Head of caudate nucleus (tissue), 42 donors: ENCODE measurements at regions not wholly inside any gene's neighbourhood (a gene's known extent, or its start where the extent isn't known, plus 50 kb on each side); places are given as distances from the start of the nearest gene placed in this dataset.
A peak's percentile ranks its signal among the peaks of the same experiment; 100 is the strongest.

Experiments used
- DNase-seq, 42 donors: peaks; one replicate each; pipeline versions ENCODE4 v3.0.0 to v3.0.0-alpha.2; 2020 to 2021; ENCODE audit warnings: mixed read lengths in 7 of 42
- intact Hi-C: fragments of 100-400 bp; cut with DNase I; formaldehyde crosslinking; loops from one replicate; pipeline ENCODE4 v1.15.0; 2022

DNA sequence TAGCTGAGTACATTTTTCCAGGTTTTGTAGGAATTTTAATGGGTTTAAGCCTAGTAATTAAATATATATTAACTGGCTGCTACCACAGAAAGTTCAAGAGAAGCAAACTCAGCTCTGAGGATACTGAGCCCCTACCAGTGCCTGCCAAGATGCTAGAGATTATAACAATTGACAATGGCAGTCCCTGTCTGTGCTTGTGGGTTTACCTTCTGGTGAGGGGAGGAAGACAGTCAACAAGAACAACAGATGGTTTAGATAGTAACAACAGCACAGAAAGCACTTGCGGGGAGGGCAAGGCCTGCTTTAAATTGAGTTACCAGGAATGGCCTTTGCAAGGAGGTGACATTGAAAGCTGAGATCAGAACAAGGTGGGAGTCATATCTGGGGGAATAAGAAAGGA lies 56.6 kb upstream of the ARHGEF3 start:
- intact Hi-C loops, result no loop called here
- DNase-seq, result peak in 2 of 42 donors; percentile 11 to 26

DNA sequence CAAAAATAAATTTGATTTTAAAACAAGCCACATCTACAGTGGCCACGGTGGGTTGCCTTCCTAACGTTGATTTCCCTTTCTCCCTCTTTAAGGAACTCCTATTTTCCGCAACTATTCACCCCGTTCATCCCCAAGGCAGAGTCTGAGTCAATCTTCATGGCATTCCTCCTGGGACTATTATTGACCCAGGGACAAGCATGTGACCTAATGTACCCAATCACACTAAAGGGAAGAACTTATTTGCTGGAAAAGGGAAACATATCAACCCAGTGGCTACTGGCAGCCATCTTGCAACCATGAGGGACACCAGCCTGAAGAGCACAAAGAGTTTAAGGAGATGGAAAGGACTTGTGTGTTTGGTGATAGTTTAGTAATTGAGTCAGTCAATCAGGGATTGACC lies 55.4 kb upstream of the ARHGEF3 start:
- intact Hi-C loops, result no loop called here
- peak in 1 of 42 donors; percentile 4 for DNase-seq

DNA sequence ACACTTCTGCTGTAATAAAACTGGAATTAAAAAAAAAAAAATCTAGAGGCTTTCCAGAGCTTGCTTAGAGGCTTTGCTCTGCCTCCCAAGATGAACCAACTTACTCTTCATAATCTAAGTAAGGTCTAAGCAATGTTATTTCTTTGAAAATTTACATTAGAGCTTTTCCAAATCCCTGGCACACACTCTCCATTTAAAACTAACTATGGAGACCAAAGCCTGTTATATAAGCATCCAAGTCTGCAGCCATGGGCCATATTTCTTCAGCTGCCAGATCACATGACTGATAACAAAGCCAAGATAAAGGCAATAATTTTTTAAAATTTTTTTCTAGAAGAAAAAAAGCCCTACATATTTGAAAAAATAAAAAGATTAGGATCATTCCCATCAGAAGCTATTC lies 55.0 kb upstream of the ARHGEF3 start:
- intact Hi-C loops, result no loop called here
- peak in 1 of 42 donors; percentile 15 for DNase-seq

DNA sequence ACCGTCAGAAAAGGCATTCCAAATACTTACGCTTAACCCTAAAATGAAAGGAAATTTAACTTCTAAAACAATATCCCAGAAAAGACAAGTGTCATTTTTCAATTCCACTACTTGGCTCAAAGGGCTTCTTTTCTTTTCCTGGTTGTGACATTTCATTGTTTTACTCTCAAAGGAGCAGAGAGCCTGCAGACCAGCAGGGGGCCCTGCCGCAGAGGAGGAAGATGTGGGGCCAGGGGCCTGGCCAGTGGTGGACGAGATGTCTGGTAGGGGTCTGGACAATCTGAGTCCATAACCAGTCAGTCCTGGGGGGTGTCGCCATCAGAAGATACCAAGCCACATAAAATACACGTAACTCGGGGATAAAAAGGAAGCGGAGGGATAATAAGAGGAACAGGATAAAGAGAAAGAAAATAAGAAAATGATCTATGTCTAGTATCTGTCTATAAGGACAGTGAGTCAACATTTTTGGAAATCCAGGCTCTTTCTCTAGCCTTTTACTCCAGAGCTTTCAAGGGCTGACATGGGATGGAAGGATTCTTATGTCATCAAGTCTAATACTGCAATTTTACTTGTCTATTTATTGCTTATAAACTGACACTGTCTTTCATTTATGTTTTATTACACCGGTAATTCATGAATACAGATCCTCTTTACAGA lies 54.2 kb upstream of the ARHGEF3 start:
- peak; percentile 38 to 86 (median 69) for DNase-seq
- intact Hi-C loops, result no loop called here

DNA sequence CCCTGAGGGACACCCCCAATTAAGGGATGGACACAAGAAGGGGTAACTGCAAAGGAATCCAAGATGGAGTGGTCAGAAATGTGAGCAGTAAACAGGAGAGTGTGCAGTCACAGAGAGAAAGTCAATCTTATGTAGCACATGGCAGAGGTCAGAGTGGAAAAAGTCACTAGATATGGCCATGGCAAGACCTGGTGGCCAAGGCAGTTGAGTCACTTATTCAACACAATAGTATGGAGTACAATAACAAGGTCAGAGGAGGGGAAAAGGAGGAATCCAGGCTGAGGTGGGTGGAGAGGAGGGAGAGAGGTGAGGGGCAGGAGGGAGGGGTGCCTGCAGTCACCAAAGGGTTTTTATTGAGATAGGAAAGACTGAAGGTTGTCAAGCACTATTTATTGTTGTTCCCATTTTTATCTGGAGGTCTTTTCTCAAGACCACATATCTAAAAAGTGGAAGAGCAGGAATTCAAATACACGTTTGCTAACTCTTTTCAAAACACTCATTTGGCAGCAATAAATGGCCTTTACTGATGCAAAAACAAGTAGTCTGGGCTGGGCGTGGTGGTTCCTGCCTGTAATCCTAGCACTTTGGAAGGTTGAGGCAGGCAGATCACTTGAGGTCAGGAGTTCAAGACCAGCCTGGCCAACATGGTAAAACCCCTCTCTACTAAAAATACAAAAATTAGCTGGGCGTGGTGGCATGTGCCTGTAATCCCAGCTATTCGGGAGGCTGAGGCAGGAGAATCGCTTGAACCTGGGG lies 53.3 kb upstream of the ARHGEF3 start:
- intact Hi-C loops, result no loop called here
- peak in 1 of 42 donors; percentile 8 for DNase-seq

DNA sequence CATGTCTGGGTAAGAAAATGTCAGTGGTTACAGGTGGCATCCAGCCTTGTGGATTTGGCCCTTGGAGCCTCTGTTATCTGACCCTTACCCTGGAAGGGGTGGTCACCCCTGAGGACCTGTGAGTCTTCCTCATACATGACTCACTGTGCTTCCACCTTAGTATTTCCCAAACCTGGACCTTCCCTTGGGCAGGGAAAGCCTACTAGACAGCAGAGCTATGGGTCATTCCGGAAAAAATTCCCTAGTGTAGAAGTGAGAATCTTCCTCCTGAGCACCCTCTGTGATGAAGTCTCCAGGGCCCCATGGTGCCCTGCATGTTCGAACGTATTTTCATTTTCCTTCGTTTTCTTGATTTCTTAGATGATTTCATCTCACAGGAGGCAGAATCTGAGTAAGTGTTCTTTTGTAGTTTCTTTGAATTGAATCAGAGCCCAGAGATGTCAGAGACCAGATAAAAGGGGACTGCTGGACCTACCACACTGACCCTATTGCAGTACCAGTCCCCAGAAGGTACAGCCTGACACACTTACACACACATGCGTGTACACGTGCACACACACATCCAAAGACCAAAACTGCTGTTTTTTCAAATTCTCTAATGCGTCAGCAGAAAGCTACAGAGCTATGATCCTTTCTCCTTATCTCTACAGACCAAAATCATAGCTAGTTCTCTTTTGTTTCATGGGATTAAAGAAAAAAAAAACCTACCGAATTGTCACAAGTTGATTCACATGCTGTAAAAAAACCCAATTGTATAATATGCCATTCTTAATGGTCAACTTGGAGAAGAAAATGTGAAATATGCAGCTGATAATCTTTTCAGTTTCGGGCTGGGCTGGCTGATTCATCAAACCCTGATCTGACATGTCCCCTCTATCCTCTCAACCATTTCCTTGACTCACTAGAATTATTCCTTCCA lies 50.5 kb upstream of the ARHGEF3 start:
- intact Hi-C loops, result no loop called here
- no peak for DNase-seq
